ENCODE measurements at regions not wholly inside any gene's neighbourhood (a gene's known extent, or its start where the extent isn't known, plus 50 kb on each side); places are given as distances from the start of the nearest gene placed in this dataset.

GRCh38 chr5:52107210-52107905 lies 680.4 kb upstream of the ITGA1 start:
- no peak overlapping the region for H3K27ac Mint-ChIP-seq
- DNase-seq, result no peak
- peaks cover 16% of the 10 kb centered on the region for H3K9me3 Mint-ChIP-seq
- TF ChIP-seq CTCF (IDR thresholded peaks at IDR 0.05), result no peak
- H3K27me3 Mint-ChIP-seq (ENCODE audit: low read depth, poor library complexity), result no peaks in the 10 kb centered on the region
- no peaks in the 10 kb centered on the region for H3K36me3 Mint-ChIP-seq (ENCODE audit: low read depth)
- H3K4me3 Mint-ChIP-seq, result no peak overlapping the region
- H3K4me1 Mint-ChIP-seq, result no peaks in the 10 kb centered on the region

- DNase-seq, result no peak
- no peaks in the 10 kb centered on the region for H3K27me3 Mint-ChIP-seq (ENCODE audit: low read depth, poor library complexity)
- H3K27ac Mint-ChIP-seq, result no peak overlapping the region
- no peak for TF ChIP-seq CTCF (IDR thresholded peaks at IDR 0.05)
- no peak overlapping the region for H3K4me3 Mint-ChIP-seq
- H3K36me3 Mint-ChIP-seq (ENCODE audit: low read depth), result no peaks in the 10 kb centered on the region
- H3K9me3 Mint-ChIP-seq, result no peaks in the 10 kb centered on the region
- H3K4me1 Mint-ChIP-seq, result no peaks in the 10 kb centered on the region
These were observed 667.9 kb upstream of the ITGA1 start for GRCh38 chr5:52119768-52120167.

- no peaks in the 10 kb centered on the region for H3K36me3 Mint-ChIP-seq (ENCODE audit: low read depth)
- H3K27me3 Mint-ChIP-seq (ENCODE audit: low read depth, poor library complexity), result peaks cover 3% of the 10 kb centered on the region
- DNase-seq, result no peak
- H3K9me3 Mint-ChIP-seq, result no peaks in the 10 kb centered on the region
- TF ChIP-seq CTCF (IDR thresholded peaks at IDR 0.05), result no peak
- no peak overlapping the region for H3K27ac Mint-ChIP-seq
- no peak overlapping the region for H3K4me3 Mint-ChIP-seq
- H3K4me1 Mint-ChIP-seq, result no peaks in the 10 kb centered on the region
These were observed 655.7 kb upstream of the ITGA1 start for GRCh38 chr5:52132053-52132452.

- peaks cover 3% of the 10 kb centered on the region for H3K27me3 Mint-ChIP-seq (ENCODE audit: low read depth, poor library complexity)
- no peak for DNase-seq
- H3K4me3 Mint-ChIP-seq, result no peak overlapping the region
- H3K9me3 Mint-ChIP-seq, result no peaks in the 10 kb centered on the region
- no peaks in the 10 kb centered on the region for H3K36me3 Mint-ChIP-seq (ENCODE audit: low read depth)
- no peaks in the 10 kb centered on the region for H3K4me1 Mint-ChIP-seq
- no peak overlapping the region for H3K27ac Mint-ChIP-seq
- TF ChIP-seq CTCF (IDR thresholded peaks at IDR 0.05), result no peak
These were observed 653.6 kb upstream of the ITGA1 start for GRCh38 chr5:52134013-52134650.

- no peak overlapping the region for H3K4me3 Mint-ChIP-seq
- DNase-seq, result no peak
- H3K36me3 Mint-ChIP-seq (ENCODE audit: low read depth), result no peaks in the 10 kb centered on the region
- no peaks in the 10 kb centered on the region for H3K4me1 Mint-ChIP-seq
- no peaks in the 10 kb centered on the region for H3K9me3 Mint-ChIP-seq
- no peaks in the 10 kb centered on the region for H3K27me3 Mint-ChIP-seq (ENCODE audit: low read depth, poor library complexity)
- no peak for TF ChIP-seq CTCF (IDR thresholded peaks at IDR 0.05)
- no peak overlapping the region for H3K27ac Mint-ChIP-seq
These were observed 647.7 kb upstream of the ITGA1 start for GRCh38 chr5:52139888-52140615.

Data from nephron progenitor cell (in vitro differentiated cells).